DMS114 treated with DMSO at 0.1 percent for 48 hours (cell line): ENCODE measurements at regions not wholly inside any gene's neighbourhood (a gene's known extent, or its start where the extent isn't known, plus 50 kb on each side); places are given as distances from the start of the nearest gene placed in this dataset.
"Not testable (repeated sequence)": the region's sequence is repeated elsewhere in the genome, so short reads cannot be mapped to it uniquely, and the experiment has no call there.

Source experiments
- DNase-seq: peaks from one replicate; lab custom pipeline; 2025; ENCODE audit not compliant: unreplicated experiment; lab: John Stamatoyannopoulos, UW

DNA sequence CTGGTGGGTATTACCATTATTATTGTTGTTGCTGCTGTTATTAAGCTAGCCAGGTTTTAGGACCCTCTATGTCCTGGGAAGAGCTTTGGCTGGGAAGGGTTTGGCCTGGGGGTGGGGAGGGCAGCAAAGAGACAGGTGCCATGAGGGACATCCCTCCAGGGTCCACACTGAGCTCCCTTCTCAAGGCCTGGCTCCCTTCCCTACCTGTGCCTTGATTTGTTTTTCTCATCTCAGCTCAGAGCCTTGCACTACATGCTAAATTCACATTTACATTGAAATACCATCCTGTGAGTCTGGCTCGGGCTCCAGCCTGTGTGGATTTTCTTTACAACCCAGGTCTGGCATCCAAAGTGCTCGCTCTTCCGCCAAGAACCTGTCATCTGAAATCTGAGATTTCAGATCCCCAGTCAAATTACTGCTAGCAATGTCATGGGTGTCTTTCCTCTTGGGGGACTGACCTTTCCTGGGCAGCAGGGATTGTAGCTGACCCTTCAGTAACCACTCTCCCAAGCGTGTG lies 536.3 kb downstream of the PTPRU start:
- no peak for DNase-seq

DNA sequence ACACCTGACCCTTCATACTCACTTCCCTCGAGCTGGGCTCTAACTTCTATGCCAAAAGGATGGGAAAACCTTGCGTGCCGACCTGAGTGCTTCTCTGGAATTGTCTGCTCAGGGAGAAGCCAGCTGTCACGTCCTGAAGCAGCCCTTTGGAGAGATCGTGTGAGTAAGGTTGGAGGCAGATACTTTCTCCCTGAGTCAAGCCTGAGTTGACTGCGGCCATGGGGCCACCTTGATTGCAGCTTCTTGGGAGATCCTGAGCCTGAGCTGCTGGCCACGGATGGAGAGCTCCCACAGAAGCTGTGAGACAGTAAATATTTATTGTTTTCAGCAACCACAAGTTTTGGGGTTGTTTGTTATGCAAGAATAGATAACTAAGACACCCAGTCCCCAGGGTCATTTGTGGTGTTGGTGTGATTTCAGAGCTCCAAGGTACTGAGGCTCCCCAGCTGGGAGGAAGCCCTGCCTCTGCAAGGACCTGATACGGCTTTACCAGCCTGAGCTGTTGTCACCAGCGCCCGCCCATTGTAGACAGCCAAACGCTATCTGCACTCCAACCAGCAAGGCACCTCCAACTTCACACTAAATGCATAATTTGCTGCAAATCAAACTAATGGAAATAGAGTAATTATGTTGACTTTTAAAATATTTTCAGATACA lies 531.6 kb downstream of the PTPRU start:
- no peak for DNase-seq

DNA sequence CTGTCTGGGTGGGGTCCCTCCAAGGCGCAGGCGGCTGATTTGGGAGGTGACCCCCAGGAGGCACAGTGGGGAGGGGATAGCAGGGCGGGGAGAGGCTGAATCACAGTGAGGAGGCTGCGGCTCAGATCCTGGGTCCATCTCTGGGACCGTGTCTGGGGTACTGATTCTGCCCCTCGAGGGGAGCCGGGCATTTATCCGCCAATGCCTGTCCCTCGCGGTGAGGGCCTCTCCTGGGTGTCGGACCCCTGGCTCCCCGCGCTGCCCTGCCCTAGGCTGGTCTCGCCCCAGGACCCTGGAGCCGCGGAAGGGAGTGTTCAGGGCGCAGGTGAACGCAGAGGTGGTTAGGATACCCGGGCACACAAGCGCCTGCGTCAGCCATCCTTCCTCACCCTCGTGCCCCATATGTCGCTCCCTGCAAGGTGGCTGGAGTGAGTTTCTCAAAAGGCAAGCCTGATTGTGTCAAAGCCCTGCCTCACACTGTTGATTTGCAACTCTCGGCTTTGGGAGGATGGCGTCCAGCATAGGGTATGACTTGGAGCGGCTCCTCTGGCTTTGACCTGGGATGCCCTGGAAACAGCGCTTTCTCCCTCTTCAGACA lies 530.9 kb downstream of the PTPRU start:
- DNase-seq, result no peak

DNA sequence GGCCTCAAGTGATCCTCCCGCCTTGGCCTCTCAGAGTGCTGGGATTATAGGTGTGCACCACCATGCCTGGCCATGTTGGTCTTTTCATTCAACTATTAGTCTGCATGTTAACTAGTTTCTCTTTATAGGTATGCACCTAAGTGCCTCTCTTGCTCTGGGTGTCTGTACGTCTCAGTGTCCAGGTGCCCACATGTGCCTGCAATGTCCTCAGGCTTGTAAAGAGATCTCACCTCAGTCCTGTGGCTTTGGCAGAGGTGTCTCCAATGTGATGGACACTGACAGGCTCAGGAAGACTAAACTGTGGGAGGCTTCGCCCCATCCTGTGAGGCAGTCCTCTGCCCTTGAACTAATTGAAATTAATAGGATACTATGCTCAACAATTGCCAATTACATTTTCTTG lies 526.3 kb downstream of the PTPRU start:
- no peak for DNase-seq

DNA sequence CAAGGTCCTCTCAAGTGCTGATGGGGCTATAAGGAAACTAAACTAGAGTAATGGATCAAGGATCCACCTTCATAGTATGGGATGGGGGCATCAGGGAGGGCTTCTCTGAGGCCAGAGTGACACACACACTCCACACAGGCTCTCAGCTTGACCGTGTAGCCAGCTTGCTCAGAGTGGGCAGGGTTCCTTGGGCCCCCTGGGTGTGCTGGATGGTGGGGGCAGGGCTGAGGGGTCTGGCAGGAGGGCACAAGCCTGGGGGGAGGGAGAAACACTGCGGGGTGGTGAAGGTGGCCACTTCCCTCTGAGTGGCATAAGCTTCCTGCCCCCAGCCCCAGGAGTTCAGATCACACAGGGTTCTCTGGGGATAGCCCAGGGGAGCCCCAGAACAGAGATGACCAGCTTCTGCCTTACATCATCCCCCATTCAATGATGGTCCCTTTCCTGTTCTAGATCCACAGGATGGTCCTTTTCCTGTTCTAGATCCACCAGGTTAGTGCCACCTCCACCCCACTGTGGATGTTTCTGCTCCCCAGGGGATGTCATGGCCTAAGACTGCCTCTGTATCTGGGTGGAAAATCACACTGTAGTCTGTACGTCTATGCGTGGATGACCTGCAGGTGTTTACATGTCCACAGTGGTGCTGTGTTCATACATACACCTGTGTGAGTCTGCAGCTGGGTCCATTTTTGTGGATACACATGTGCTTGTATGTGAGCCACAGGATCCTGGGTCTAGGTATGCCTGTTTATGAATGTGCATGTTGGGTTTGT lies 525.0 kb downstream of the PTPRU start:
- no peak for DNase-seq

DNA sequence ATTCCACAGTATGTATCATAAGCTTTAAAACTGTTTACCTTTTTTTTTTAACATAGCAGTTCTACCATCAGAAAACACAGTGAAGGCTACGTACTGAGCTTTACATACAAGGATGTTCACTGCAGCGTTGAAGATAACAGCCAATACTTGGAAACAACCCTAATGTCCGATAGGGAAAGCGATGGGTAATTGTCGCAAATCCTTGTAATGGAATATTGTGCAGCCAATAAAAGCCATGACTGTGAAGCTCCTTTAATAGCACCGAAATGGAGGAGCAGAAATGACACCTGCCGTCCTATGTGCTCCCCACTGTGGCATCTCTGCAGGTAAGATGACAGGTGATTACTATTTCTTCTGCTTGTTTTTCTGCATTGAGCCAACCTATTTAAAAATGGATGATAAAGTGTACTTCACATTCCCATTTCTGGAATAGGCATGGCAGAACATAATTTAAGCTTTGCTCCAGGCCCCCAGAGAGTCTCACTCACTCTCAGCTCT lies 523.8 kb downstream of the PTPRU start:
- DNase-seq, result no peak

DNA sequence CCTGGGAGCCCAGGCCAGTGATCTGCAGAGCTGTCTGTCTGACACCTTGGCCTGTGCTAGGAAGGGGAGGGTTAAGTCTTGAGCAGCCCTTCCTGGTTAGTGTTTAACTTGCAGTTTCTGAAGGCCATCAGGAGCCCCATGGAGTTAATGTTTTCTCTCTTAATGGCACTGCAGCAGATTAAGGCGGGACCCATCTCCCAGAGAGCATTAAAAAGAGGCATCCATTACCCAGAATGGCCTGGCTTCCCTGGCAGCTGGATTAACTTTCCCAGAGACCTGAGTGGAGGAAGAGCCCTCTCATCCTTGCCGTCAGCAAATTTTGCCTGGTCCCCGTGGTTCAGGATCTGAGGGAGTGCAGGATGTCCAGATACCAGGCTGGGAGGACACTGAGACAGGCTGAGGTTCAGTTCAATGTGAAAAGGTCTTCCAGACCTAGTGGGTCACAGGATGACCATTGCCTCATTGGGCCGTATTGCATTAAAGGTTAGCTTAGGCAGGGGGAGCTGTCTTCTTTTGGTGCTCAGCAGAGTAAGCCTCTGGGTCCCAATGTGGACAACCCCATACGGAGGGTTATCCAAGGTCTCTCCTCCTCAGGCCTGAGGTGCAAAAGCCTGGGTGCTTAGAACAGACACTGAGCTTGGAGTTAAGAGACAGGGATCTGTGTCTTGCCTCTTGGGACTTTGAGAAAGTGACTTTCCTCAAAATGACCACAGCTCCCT lies 522.6 kb downstream of the PTPRU start:
- DNase-seq, result no peak

DNA sequence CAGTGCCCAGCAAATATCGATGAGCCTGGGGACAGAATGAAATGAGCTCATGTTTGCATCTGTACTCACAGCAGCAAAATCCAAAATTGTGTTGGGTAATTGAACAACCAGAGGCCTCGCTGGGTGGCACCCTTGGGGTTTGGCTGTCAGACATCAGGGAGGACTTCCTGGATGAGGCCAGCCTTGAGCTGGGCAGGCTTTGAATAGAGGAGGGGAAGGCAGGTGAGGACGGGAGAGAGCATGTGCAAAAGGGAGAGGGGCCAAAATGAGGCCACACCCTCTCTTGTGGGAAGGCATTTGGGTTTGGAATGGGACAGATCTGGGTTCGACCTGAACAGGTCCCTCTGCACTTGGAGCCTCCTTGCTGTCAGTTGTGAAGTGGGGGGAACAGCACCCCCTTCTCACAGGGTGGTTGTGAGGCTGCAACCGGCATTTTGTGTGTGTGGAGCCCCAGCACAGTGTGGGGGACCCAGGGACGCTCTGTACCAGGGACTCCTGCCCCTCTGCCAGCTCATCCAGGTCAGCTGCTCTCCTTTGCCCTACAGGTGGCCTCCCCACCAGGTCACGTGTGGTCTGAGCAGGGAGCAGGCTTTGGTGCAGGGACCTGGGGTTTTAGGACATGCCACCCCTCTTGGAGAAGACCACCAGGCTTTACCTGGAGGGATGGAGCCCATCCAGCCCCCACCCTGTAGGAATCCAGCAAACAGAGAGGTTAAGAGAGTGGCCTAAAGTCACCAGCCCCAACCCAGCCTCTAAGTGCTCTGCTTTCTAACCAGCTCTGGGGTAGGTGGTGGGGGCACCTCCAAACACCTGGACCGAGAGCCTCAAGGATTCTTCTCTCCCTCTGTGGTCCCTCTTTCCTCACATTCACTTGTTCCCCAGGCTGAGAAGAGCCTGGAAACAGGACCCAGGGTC lies 521.8 kb downstream of the PTPRU start:
- no peak for DNase-seq

DNA sequence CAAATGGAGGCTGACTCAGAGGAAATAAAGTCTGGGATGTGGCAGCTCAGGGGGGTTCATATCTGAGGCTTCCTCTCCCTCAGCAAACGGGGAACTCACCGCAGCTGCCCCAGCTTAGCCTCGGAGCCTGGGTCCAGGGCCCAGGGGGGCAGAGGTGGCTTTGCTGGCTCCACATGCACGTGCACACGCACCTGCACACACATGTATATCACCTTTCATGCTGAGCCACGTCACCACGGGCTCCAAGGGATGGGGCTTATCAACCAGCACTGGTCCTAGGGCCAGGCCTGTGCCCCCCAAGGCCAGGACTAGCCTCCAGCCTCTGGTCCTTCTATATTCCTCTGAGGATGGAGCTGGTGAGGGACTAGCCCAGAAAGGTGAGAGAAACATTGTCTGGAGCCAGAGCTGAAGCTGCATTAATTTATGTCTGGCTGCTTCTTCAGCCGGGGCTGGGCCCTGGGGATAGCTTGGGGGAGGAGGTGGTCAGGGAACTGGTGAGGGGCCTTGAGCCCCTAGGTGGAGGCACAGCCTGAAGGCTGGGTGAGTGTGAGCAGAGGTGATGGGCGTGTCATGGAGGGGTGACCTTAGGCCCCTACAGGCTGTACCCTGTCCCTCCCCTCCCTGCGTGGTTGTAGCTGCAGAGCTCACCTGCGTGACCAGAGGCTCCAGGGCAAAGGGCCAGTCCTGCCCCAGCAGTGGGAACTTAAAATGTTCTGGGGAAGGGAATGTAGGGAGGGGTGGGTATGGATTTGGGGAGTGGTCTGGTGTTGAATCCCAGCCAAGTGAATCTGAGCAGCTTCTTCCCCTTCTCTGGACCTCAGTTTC lies 520.8 kb downstream of the PTPRU start:
- no peak for DNase-seq

DNA sequence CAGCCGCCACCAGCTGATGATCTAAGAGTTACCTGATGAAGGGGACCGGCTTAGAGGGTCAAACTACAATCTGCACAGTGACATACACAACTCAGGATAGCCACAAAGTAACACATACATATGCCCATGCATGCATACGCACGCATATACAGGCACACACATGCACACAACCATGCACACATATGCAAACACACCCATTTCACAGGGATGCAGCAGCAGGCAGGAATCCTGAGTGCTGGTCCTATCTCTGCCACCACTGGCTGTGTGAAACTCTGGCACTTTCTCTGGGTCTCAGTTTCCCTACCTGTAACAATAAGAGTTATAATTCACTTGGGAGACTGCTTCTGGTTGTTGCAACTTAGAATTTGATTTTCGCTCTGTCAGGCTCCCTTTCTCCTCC lies 520.2 kb downstream of the PTPRU start:
- no peak for DNase-seq

DNA sequence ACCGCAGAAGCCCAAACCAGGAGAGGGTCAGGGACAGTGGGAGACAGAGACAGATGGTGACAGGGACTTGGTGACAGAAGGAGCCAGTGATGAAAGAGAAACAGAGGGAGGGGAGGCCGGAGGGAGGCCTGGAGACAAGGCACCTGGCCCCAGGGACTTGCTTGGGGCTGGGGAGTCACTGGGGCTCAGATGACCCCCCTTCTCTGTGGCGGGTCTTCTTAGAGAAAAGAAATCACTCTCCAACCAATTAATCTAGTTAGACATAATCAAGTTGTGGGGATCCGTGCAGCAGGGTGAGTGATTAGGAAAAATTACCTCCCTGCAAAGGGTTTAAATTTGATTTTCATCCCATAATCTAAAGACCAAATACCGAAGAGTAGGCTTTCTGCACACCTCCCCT lies 519.8 kb downstream of the PTPRU start:
- no peak for DNase-seq

DNA sequence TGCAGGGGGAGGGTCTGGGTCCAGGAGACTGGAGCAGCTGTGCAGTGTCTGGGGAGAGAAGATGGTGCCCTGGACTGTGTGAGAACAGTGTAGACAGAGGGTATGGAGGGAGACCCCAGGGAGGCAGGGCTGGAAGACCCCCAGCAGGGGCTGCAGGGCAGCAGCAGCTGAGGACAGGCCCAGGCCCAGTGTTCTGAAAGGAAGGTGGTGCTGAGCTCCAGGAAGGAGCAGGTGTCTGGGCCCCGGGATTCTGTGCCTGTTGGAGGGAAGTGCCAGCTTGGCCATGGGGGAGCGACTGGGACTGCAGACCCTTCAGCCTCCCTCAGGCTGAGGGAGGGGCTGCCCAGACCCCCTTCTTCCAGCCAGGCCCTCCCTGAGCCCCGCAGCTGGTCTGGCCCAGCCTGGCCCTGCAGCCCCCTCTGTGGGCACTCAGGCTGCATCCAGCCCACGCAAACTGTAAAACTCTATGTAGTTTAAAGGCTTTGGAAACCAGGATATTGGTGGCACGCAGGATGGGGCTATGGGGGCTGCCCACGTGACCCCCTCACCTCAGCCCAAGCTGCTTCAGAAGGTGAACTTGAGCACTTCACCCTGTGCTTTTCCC lies 519.2 kb downstream of the PTPRU start:
- not testable (repeated sequence) for DNase-seq

DNA sequence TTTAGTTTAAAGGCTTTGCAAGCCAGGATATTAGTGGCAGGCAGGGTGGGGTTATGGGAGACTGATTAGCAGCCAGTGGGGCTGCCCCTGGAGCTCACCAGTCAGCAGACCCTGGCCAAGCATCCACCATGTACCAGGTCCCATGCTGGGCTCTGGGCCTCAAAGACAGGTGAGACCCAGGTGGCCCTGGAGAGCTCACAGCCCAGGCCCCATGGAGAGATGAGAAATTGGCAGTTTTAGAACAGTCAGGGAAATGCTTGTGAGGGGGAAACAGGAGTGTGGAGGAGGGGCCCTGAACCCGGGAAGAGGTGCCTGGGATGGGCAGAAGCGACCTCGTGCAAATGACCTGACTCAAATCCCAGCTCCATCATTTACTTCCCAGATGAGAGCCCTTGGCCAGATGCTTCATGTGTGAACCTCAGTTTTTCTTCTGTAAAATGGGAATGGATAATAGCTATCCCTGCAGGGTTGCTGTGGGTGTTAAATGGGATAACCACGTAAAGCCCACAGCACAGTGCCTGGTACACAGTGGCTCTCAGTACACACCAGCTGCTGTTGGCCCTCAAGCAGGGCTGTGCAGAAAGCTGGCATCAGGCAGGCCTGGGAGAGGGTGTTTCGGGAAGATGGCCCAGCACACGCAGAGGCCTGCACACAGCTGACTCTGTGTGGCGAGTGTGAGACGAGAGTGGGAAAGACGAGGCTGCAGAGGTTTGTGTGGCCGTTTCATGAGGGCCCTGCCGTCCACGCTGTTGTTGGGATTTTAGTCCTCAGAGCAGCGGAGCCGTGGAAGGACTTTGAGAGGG lies 518.5 kb downstream of the PTPRU start:
- no peak for DNase-seq

DNA sequence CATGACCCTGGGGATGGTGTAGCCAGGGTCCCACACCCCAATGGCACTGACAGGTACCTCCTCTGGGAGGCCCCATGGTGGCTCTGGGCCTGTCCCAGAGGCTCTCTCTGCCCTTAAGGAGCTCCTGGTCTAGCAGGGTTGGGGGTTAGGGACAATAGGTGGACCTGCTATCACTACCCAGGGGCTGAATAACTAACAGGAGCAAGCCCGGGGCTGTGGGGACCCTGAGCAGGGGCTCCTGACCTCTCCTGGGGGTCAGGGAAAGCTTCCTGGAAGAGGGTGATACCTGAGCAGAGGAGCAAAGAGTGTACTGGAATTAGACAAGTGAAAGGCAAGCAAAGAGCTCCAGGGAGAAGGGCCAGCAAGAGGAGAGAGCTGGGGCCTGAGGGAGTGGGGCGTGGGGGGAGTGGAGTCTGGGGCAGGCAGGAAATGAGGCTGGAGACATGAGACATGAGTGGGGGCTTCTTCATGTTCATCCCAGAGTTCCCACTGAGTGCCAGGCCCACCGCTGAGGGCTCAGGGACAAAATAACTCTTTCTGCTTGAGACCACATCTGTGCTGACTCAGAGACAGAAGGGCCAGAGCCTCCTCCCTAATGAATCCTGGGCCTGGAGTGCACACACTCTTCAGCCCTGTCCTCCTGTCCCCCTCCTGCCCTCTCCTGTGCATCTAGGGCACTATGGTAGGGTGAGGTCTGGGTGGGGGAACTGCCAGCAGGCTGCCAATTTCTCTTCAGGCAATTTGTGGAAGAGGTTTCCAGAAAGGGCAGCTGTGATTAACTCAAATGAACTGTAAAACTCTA lies 517.6 kb downstream of the PTPRU start:
- no peak for DNase-seq

DNA sequence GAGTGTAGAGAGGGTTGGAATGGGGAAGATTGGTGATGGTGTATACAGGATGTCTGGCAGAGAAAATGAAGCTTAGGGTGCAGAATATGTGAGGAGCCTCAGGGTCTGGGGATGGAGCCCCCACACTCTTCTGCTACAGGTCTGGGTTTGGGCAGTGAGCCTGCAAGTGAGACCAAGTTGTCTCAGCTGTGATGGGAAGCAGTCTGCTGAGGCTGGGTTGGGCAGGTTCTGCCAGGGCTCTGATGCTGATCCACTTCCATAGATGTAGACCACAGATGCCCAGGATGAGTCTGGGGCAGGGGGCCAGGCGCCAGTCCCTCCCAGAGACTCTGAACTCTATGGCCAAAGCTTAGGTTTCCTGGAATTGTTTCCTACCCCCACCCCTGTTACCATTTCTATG lies 516.9 kb downstream of the PTPRU start:
- no peak for DNase-seq

DNA sequence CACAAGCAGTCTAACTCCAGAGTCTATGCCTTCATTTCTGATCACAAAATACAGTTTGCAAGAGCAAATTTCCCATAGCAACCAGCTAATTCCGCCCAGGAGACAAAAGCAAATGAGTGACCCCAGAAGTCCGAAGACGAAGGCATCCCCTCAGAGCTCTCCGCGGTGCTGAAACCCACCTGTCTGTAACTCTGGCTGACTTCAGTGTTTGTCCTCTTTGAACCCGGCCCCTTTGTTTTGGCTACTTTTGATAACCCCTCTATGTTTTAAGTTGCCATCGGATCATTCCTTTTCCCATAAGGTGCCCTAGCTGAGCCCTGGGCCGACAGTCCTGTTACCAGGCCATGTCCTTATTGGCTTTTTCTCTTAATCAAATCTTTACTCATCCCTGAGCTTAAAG lies 515.8 kb downstream of the PTPRU start:
- DNase-seq, result no peak
